H9 (cell line): ENCODE measurements at regions not wholly inside any gene's neighbourhood (a gene's known extent, or its start where the extent isn't known, plus 50 kb on each side); places are given as distances from the start of the nearest gene placed in this dataset.

Experiments
- DNase-seq: peaks from one replicate; pipeline ENCODE4 v3.0.0-alpha.2; 2017
- H2AFZ ChIP-seq: one replicate; pipeline ENCODE4 v1.6.1; 2013; ENCODE audit warnings: mild to moderate bottlenecking, low read length, control low read depth, moderate library complexity
- H2AK5ac ChIP-seq: 2 replicates; pipeline ENCODE4 v1.6.1; 2013; ENCODE audit warnings: low read length, control low read depth, mixed read lengths; ENCODE audit not compliant: insufficient read length
- H2BK120ac ChIP-seq: one replicate; pipeline ENCODE4 v1.6.1; 2013; ENCODE audit warnings: low read depth, mild to moderate bottlenecking, low read length, control low read depth, inconsistent platforms; ENCODE audit not compliant: poor library complexity, severe bottlenecking
- H2BK12ac ChIP-seq: 2 replicates; pipeline ENCODE4 v1.6.1; 2013; ENCODE audit warnings: low read length, control low read depth, mixed read lengths, low read depth; ENCODE audit not compliant: insufficient read length
- H2BK15ac ChIP-seq: 2 replicates; pipeline ENCODE4 v1.6.1; 2013; ENCODE audit warnings: low read depth, low read length, control low read depth
- H2BK20ac ChIP-seq: one replicate; pipeline ENCODE4 v1.6.1; 2013; ENCODE audit warnings: low read depth, mild to moderate bottlenecking, low read length, control low read depth, inconsistent platforms; ENCODE audit not compliant: poor library complexity, severe bottlenecking
- H2BK5ac ChIP-seq: 2 replicates; pipeline ENCODE4 v1.6.1; 2013; ENCODE audit warnings: low read length, control low read depth, mixed read lengths; ENCODE audit not compliant: insufficient read length
- H3K14ac ChIP-seq: 2 replicates; pipeline ENCODE4 v1.6.1; 2013; ENCODE audit warnings: low read length, control low read depth; ENCODE audit not compliant: insufficient read depth
- H3K18ac ChIP-seq: 2 replicates; pipeline ENCODE4 v1.6.1; 2013; ENCODE audit warnings: low read depth, mild to moderate bottlenecking, mixed read lengths, low read length, control low read depth; ENCODE audit not compliant: insufficient read length
- H3K23ac ChIP-seq: 2 replicates; pipeline ENCODE4 v1.6.1; 2013; ENCODE audit warnings: low read length, control low read depth, mixed read lengths, low read depth; ENCODE audit not compliant: insufficient read length
- H3K23me2 ChIP-seq: 2 replicates; pipeline ENCODE4 v1.6.1; 2013; ENCODE audit warnings: low read depth, mild to moderate bottlenecking, mixed read lengths, low read length, control low read depth; ENCODE audit not compliant: insufficient read length, poor library complexity, severe bottlenecking
- H3K27ac ChIP-seq: 2 replicates; pipeline ENCODE4 v1.5.1; 2013; ENCODE audit warnings: low read length, control low read depth, mixed read lengths, low read depth; ENCODE audit not compliant: insufficient read length
- H3K27me3 ChIP-seq: 2 replicates; pipeline ENCODE4 v1.6.1; 2013; ENCODE audit warnings: low read length, control low read depth, inconsistent platforms; ENCODE audit not compliant: insufficient read depth
- H3K4ac ChIP-seq: 2 replicates; pipeline ENCODE4 v1.6.1; 2013; ENCODE audit warnings: low read depth, mild to moderate bottlenecking, control low read depth, inconsistent platforms, low read length, moderate library complexity
- H3K4me1 ChIP-seq: 2 replicates; pipeline ENCODE4 v1.6.1; 2013; ENCODE audit warnings: low read length, control low read depth, inconsistent platforms; ENCODE audit not compliant: insufficient read depth
- H3K4me2 ChIP-seq: 2 replicates; pipeline ENCODE4 v1.6.1; 2013; ENCODE audit warnings: low read length, control low read depth, mixed read lengths; ENCODE audit not compliant: insufficient read length, insufficient read depth
- H3K56ac ChIP-seq: 2 replicates; pipeline ENCODE4 v1.6.1; 2013; ENCODE audit warnings: low read depth, mild to moderate bottlenecking, mixed read lengths, low read length, control low read depth; ENCODE audit not compliant: insufficient read length
- H3K79me1 ChIP-seq: 2 replicates; pipeline ENCODE4 v1.6.1; 2013; ENCODE audit warnings: low read depth, mild to moderate bottlenecking, moderate library complexity, low read length, control low read depth, inconsistent platforms; ENCODE audit not compliant: insufficient read depth, poor library complexity, severe bottlenecking
- H3K79me2 ChIP-seq: 2 replicates; pipeline ENCODE4 v1.6.1; 2013; ENCODE audit warnings: low read length, control low read depth, inconsistent platforms; ENCODE audit not compliant: insufficient read depth
- H3K9ac ChIP-seq: 2 replicates; pipeline ENCODE4 v1.6.1; 2013; ENCODE audit warnings: low read length, control low read depth, mixed read lengths; ENCODE audit not compliant: insufficient read length; ENCODE audit errors: extremely low read depth
- H3K9me3 ChIP-seq: one replicate; pipeline ENCODE4 v1.6.1; 2013; ENCODE audit warnings: low read depth, low read length, inconsistent platforms; ENCODE audit not compliant: control insufficient read depth
- H3T11ph ChIP-seq: one replicate; pipeline ENCODE4 v1.6.1; 2013; ENCODE audit warnings: mild to moderate bottlenecking, low read length, control low read depth, inconsistent platforms
- H4K20me1 ChIP-seq: one replicate; pipeline ENCODE4 v1.6.1; 2013; ENCODE audit not compliant: control insufficient read depth, insufficient read length, insufficient read depth
- H4K5ac ChIP-seq: 2 replicates; pipeline ENCODE4 v1.6.1; 2013; ENCODE audit warnings: low read depth, mild to moderate bottlenecking, mixed read lengths, low read length, control low read depth; ENCODE audit not compliant: insufficient read length
- H4K8ac ChIP-seq: replicated peaks from 2 replicates; pipeline ENCODE4 v1.6.1; 2013; ENCODE audit warnings: low read length, control low read depth, mixed read lengths, low read depth; ENCODE audit not compliant: insufficient read length
- H4K91ac ChIP-seq: 2 replicates; pipeline ENCODE4 v1.6.1; 2013; ENCODE audit warnings: low read depth, mild to moderate bottlenecking, moderate library complexity, mixed read lengths, low read length, control low read depth; ENCODE audit not compliant: insufficient read length
- H3K27ac Mint-ChIP-seq, 3 experiments: 2 replicates in 2 of 3; 3 replicates in 1 of 3; pipeline ENCODE4 v1.8.0; 2020 to 2021; ENCODE audit warnings: mixed read lengths in 3 of 3, mild to moderate bottlenecking in 1 of 3, moderate library complexity in 1 of 3
- H3K27me3 Mint-ChIP-seq: 2 replicates; pipeline ENCODE4 v1.8.0; 2021; ENCODE audit warnings: low read depth, mild to moderate bottlenecking, moderate library complexity, mixed read lengths
- H3K36me3 Mint-ChIP-seq, 3 experiments: 2 replicates in 2 of 3; 3 replicates in 1 of 3; pipeline ENCODE4 v1.8.0; 2020 to 2021; ENCODE audit warnings: low read depth in 3 of 3, mixed read lengths in 3 of 3; ENCODE audit not compliant: insufficient read depth in 1 of 3
- H3K4me1 Mint-ChIP-seq, 2 experiments: 2 replicates each; pipeline ENCODE4 v1.8.0; 2020; ENCODE audit warnings: mixed read lengths in 2 of 2
- H3K4me3 Mint-ChIP-seq, 2 experiments: 2 replicates in 1 of 2; 3 replicates in 1 of 2; pipeline ENCODE4 v1.8.0; 2020 to 2021; ENCODE audit warnings: mild to moderate bottlenecking in 2 of 2, mixed read lengths in 2 of 2, moderate library complexity in 1 of 2
- H3K9me3 Mint-ChIP-seq, 2 experiments: 2 replicates in 1 of 2; 3 replicates in 1 of 2; pipeline ENCODE4 v1.8.0; 2020; ENCODE audit warnings: mild to moderate bottlenecking in 2 of 2, mixed read lengths in 2 of 2, moderate library complexity in 1 of 2
- TF ChIP-seq, protein P1 (sequence below): fragments of 200-600 bp; sonication (generic); conservative IDR thresholded peaks from 3 replicates; pipeline ENCODE4 v1.8.0; 2021; ENCODE audit warnings: antibody characterized with exemption, mild to moderate bottlenecking

DNA sequence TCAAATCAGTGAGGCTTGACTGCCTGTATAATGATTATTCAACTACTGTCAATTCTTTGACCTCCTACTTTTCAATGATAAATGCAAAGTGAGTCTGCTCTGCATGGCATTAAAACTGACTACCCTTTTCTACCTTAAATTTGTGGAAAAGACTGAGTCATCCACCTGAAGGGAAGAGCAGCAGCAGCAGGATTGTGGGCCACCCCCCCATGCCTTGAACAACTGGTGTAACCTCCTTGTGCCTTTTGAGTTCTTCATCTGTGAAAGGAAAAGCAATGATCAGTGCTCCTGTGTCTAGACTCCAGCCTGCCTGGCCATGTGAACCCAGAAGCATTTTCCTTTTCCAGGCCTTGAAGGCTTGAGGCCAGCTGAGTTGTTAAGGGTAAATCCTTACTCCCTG, 102.9 kb downstream of the OSR1 start:
- TF ChIP-seq, protein P1, sequence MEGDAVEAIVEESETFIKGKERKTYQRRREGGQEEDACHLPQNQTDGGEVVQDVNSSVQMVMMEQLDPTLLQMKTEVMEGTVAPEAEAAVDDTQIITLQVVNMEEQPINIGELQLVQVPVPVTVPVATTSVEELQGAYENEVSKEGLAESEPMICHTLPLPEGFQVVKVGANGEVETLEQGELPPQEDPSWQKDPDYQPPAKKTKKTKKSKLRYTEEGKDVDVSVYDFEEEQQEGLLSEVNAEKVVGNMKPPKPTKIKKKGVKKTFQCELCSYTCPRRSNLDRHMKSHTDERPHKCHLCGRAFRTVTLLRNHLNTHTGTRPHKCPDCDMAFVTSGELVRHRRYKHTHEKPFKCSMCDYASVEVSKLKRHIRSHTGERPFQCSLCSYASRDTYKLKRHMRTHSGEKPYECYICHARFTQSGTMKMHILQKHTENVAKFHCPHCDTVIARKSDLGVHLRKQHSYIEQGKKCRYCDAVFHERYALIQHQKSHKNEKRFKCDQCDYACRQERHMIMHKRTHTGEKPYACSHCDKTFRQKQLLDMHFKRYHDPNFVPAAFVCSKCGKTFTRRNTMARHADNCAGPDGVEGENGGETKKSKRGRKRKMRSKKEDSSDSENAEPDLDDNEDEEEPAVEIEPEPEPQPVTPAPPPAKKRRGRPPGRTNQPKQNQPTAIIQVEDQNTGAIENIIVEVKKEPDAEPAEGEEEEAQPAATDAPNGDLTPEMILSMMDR, result no peak
- no peak overlapping the region for H3K9ac ChIP-seq
- H3K27me3 ChIP-seq, result no peaks in the 10 kb centered on the region
- no peak overlapping the region; a peak in 1 of 7 replicates for H3K27ac Mint-ChIP-seq
- no peak overlapping the region for H2BK120ac ChIP-seq
- no peak overlapping the region for H2BK12ac ChIP-seq
- no peaks in the 10 kb centered on the region for H3K4me1 Mint-ChIP-seq
- no peaks in the 10 kb centered on the region for H4K20me1 ChIP-seq
- H3K9me3 ChIP-seq, result no peaks in the 10 kb centered on the region
- no peak overlapping the region for H2AK5ac ChIP-seq
- H3K23me2 ChIP-seq, result no peaks in the 10 kb centered on the region
- H3K23ac ChIP-seq, result no peak overlapping the region
- H2AFZ ChIP-seq, result no peak overlapping the region
- no peak overlapping the region for H3K4ac ChIP-seq
- H4K8ac ChIP-seq, result no peak overlapping the region
- DNase-seq, result no peak
- H2BK5ac ChIP-seq, result no peak overlapping the region
- no peaks in the 10 kb centered on the region for H3K27me3 Mint-ChIP-seq
- H3T11ph ChIP-seq, result no peak overlapping the region
- no peaks in the 10 kb centered on the region for H3K79me1 ChIP-seq
- no peak overlapping the region for H3K27ac ChIP-seq
- H3K18ac ChIP-seq, result no peak overlapping the region
- no peak overlapping the region for H3K4me3 Mint-ChIP-seq
- H2BK20ac ChIP-seq, result no peak overlapping the region
- no peak overlapping the region for H2BK15ac ChIP-seq
- no peaks in the 10 kb centered on the region for H3K79me2 ChIP-seq
- H3K36me3 Mint-ChIP-seq, result no peaks in the 10 kb centered on the region
- no peak overlapping the region for H3K56ac ChIP-seq
- no peak overlapping the region for H4K91ac ChIP-seq
- no peaks in the 10 kb centered on the region for H3K4me1 ChIP-seq
- no peak overlapping the region for H4K5ac ChIP-seq
- H3K14ac ChIP-seq, result no peak overlapping the region
- H3K9me3 Mint-ChIP-seq, result no peaks in the 10 kb centered on the region; a peak in 1 of 5 replicates
- H3K4me2 ChIP-seq, result no peak overlapping the region
